ENCODE measurements at regions not wholly inside any gene's neighbourhood (a gene's known extent, or its start where the extent isn't known, plus 50 kb on each side); places are given as distances from the start of the nearest gene placed in this dataset.
"Not testable (repeated sequence)": the region's sequence is repeated elsewhere in the genome, so short reads cannot be mapped to it uniquely, and the experiment has no call there.

GRCh38 chr3:13187593-13187992 is 114.4 kb upstream of the IQSEC1 start:
- no peak overlapping the region for H3K4me3 ChIP-seq (ENCODE audit: low read length)
- no peaks in the 10 kb centered on the region for H3K9me2 ChIP-seq (replicated peaks; ENCODE audit: insufficient read depth, low read length)
- no peak overlapping the region for H2AFZ ChIP-seq (ENCODE audit: low read length)
- no peaks in the 10 kb centered on the region for H3K4me1 ChIP-seq (ENCODE audit: low read length)
- H4K20me1 ChIP-seq (ENCODE audit: insufficient read depth, low read depth, low read length) = peaks cover 28% of the 10 kb centered on the region; the same call in 1 of the 2 replicates
- no peaks in the 10 kb centered on the region for H3K9me3 ChIP-seq (ENCODE audit: low read length)
- no peaks in the 10 kb centered on the region for H3K79me2 ChIP-seq (ENCODE audit: low read length)
- H3K36me3 ChIP-seq (ENCODE audit: insufficient read depth, low read length) = no peaks in the 10 kb centered on the region
- no peak overlapping the region for H3K4me2 ChIP-seq (ENCODE audit: low read depth, low read length, poor library complexity, severe bottlenecking)
- no peak for DNase-seq
- H3K27ac ChIP-seq (ENCODE audit: low read length) = no peak overlapping the region
- no peak overlapping the region for H3K9ac ChIP-seq (ENCODE audit: low read length)
- H3K27me3 ChIP-seq (ENCODE audit: low read length) = no peaks in the 10 kb centered on the region

GRCh38 chr3:13186435-13186815 is 113.2 kb upstream of the IQSEC1 start:
- no peaks in the 10 kb centered on the region for H3K27me3 ChIP-seq (ENCODE audit: low read length)
- H3K4me3 ChIP-seq (ENCODE audit: low read length) = no peak overlapping the region
- no peaks in the 10 kb centered on the region for H3K9me3 ChIP-seq (ENCODE audit: low read length)
- no peak for DNase-seq
- peaks cover 34% of the 10 kb centered on the region for H4K20me1 ChIP-seq (ENCODE audit: insufficient read depth, low read depth, low read length)
- no peak overlapping the region for H3K9ac ChIP-seq (ENCODE audit: low read length)
- H3K36me3 ChIP-seq (ENCODE audit: insufficient read depth, low read length) = no peaks in the 10 kb centered on the region
- no peaks in the 10 kb centered on the region for H3K4me1 ChIP-seq (ENCODE audit: low read length)
- no peaks in the 10 kb centered on the region for H3K79me2 ChIP-seq (ENCODE audit: low read length)
- no peak overlapping the region for H3K4me2 ChIP-seq (ENCODE audit: low read depth, low read length, poor library complexity, severe bottlenecking)
- H3K9me2 ChIP-seq (replicated peaks; ENCODE audit: insufficient read depth, low read length) = no peaks in the 10 kb centered on the region
- H2AFZ ChIP-seq (ENCODE audit: low read length) = no peak overlapping the region
- no peak overlapping the region for H3K27ac ChIP-seq (ENCODE audit: low read length)

GRCh38 chr3:13185737-13186434 is 112.7 kb upstream of the IQSEC1 start:
- Histone ChIP-seq H3K4me1 (ENCODE audit: low read length) (no peaks in the 10 kb centered on the region), H3K9ac (ENCODE audit: low read length) (no peak overlapping the region), H3K36me3 (ENCODE audit: insufficient read depth, low read length) (no peaks in the 10 kb centered on the region), H2AFZ (ENCODE audit: low read length) (no peak overlapping the region), H3K79me2 (ENCODE audit: low read length) (no peaks in the 10 kb centered on the region), H4K20me1 (ENCODE audit: insufficient read depth, low read depth, low read length) (peaks cover 34% of the 10 kb centered on the region), H3K9me3 (ENCODE audit: low read length) (no peaks in the 10 kb centered on the region), H3K27me3 (ENCODE audit: low read length) (no peaks in the 10 kb centered on the region), H3K9me2 (replicated peaks; ENCODE audit: insufficient read depth, low read length) (no peaks in the 10 kb centered on the region), H3K27ac (ENCODE audit: low read length) (no peak overlapping the region), H3K4me3 (ENCODE audit: low read length) (no peak overlapping the region), H3K4me2 (ENCODE audit: low read depth, low read length, poor library complexity, severe bottlenecking) (no peak overlapping the region)
- DNase-seq = no peak

GRCh38 chr3:13179582-13180210 is 106.5 kb upstream of the IQSEC1 start:
- H3K9me2 ChIP-seq (replicated peaks; ENCODE audit: insufficient read depth, low read length); H3K79me2 ChIP-seq (ENCODE audit: low read length); H2AFZ ChIP-seq (ENCODE audit: low read length); H3K27me3 ChIP-seq (ENCODE audit: low read length); H3K27ac ChIP-seq (ENCODE audit: low read length); H3K9me3 ChIP-seq (ENCODE audit: low read length); H3K36me3 ChIP-seq (ENCODE audit: insufficient read depth, low read length); H3K4me2 ChIP-seq (ENCODE audit: low read depth, low read length, poor library complexity, severe bottlenecking); H3K4me3 ChIP-seq (ENCODE audit: low read length); H3K9ac ChIP-seq (ENCODE audit: low read length); H3K4me1 ChIP-seq (ENCODE audit: low read length); DNase-seq: not testable (repeated sequence)
- peaks cover 54% of the 10 kb centered on the region for H4K20me1 ChIP-seq (ENCODE audit: insufficient read depth, low read depth, low read length)

- H3K9ac ChIP-seq (ENCODE audit: low read length) = no peak overlapping the region
- no peaks in the 10 kb centered on the region for H3K9me2 ChIP-seq (replicated peaks; ENCODE audit: insufficient read depth, low read length)
- no peaks in the 10 kb centered on the region for H3K36me3 ChIP-seq (ENCODE audit: insufficient read depth, low read length)
- no peak overlapping the region for H3K4me3 ChIP-seq (ENCODE audit: low read length)
- no peak overlapping the region for H2AFZ ChIP-seq (ENCODE audit: low read length)
- no peaks in the 10 kb centered on the region for H3K27me3 ChIP-seq (ENCODE audit: low read length)
- no peaks in the 10 kb centered on the region for H3K79me2 ChIP-seq (ENCODE audit: low read length)
- peaks cover 5% of the 10 kb centered on the region for H3K4me1 ChIP-seq (ENCODE audit: low read length)
- H4K20me1 ChIP-seq (ENCODE audit: insufficient read depth, low read depth, low read length) = peaks cover 54% of the 10 kb centered on the region
- H3K9me3 ChIP-seq (ENCODE audit: low read length) = no peaks in the 10 kb centered on the region
- no peak overlapping the region for H3K27ac ChIP-seq (ENCODE audit: low read length)
- DNase-seq = no peak
- no peak overlapping the region for H3K4me2 ChIP-seq (ENCODE audit: low read depth, low read length, poor library complexity, severe bottlenecking)
These were observed 106.0 kb upstream of the IQSEC1 start for GRCh38 chr3:13179181-13179580.

GRCh38 chr3:13178107-13178506 is 104.9 kb upstream of the IQSEC1 start:
- Histone ChIP-seq H3K9me2 (replicated peaks; ENCODE audit: insufficient read depth, low read length) (no peaks in the 10 kb centered on the region), H3K27me3 (ENCODE audit: low read length) (no peaks in the 10 kb centered on the region), H3K9ac (ENCODE audit: low read length) (no peak overlapping the region), H3K4me2 (ENCODE audit: low read depth, low read length, poor library complexity, severe bottlenecking) (no peak overlapping the region), H2AFZ (ENCODE audit: low read length) (no peak overlapping the region), H4K20me1 (ENCODE audit: insufficient read depth, low read depth, low read length) (peaks cover 63% of the 10 kb centered on the region), H3K4me3 (ENCODE audit: low read length) (no peak overlapping the region), H3K9me3 (ENCODE audit: low read length) (no peaks in the 10 kb centered on the region), H3K79me2 (ENCODE audit: low read length) (no peaks in the 10 kb centered on the region), H3K27ac (ENCODE audit: low read length) (no peak overlapping the region), H3K4me1 (ENCODE audit: low read length) (peaks cover 12% of the 10 kb centered on the region), H3K36me3 (ENCODE audit: insufficient read depth, low read length) (no peaks in the 10 kb centered on the region)
- DNase-seq = no peak

- H3K79me2 ChIP-seq (ENCODE audit: low read length) = no peaks in the 10 kb centered on the region
- H3K36me3 ChIP-seq (ENCODE audit: insufficient read depth, low read length) = no peaks in the 10 kb centered on the region
- peaks cover 68% of the 10 kb centered on the region for H4K20me1 ChIP-seq (ENCODE audit: insufficient read depth, low read depth, low read length)
- no peak for DNase-seq
- no peaks in the 10 kb centered on the region for H3K27me3 ChIP-seq (ENCODE audit: low read length)
- H3K27ac ChIP-seq (ENCODE audit: low read length) = no peak overlapping the region
- H3K9ac ChIP-seq (ENCODE audit: low read length) = no peak overlapping the region
- H3K4me1 ChIP-seq (ENCODE audit: low read length) = peaks cover 12% of the 10 kb centered on the region
- H3K4me3 ChIP-seq (ENCODE audit: low read length) = no peak overlapping the region
- H3K4me2 ChIP-seq (ENCODE audit: low read depth, low read length, poor library complexity, severe bottlenecking) = no peak overlapping the region
- H2AFZ ChIP-seq (ENCODE audit: low read length) = no peak overlapping the region
- no peaks in the 10 kb centered on the region for H3K9me3 ChIP-seq (ENCODE audit: low read length)
- H3K9me2 ChIP-seq (replicated peaks; ENCODE audit: insufficient read depth, low read length) = no peaks in the 10 kb centered on the region
These were observed 104.4 kb upstream of the IQSEC1 start for GRCh38 chr3:13177641-13178040.

GRCh38 chr3:13177236-13177635 is 104.0 kb upstream of the IQSEC1 start:
- Histone ChIP-seq H3K27me3 (ENCODE audit: low read length) (no peaks in the 10 kb centered on the region), H3K9ac (ENCODE audit: low read length) (no peak overlapping the region), H3K9me3 (ENCODE audit: low read length) (no peaks in the 10 kb centered on the region), H3K36me3 (ENCODE audit: insufficient read depth, low read length) (no peaks in the 10 kb centered on the region), H2AFZ (ENCODE audit: low read length) (no peak overlapping the region), H3K4me2 (ENCODE audit: low read depth, low read length, poor library complexity, severe bottlenecking) (no peak overlapping the region), H3K4me1 (ENCODE audit: low read length) (peaks cover 12% of the 10 kb centered on the region), H3K27ac (ENCODE audit: low read length) (no peak overlapping the region), H3K9me2 (replicated peaks; ENCODE audit: insufficient read depth, low read length) (no peaks in the 10 kb centered on the region), H3K79me2 (ENCODE audit: low read length) (no peaks in the 10 kb centered on the region), H4K20me1 (ENCODE audit: insufficient read depth, low read depth, low read length) (peaks cover 71% of the 10 kb centered on the region), H3K4me3 (ENCODE audit: low read length) (no peak overlapping the region)
- no peak for DNase-seq

Data from Karpas-422 (cell line).